Liver (tissue), 8 donors: ENCODE measurements at regions not wholly inside any gene's neighbourhood (a gene's known extent, or its start where the extent isn't known, plus 50 kb on each side); places are given as distances from the start of the nearest gene placed in this dataset.

Source experiments
- DNase-seq: peaks from one replicate; pipeline ENCODE4 v3.0.0-alpha.2; 2017; ENCODE audit warnings: low spot score
- H3K27ac ChIP-seq, 2 donors: one replicate each; pipeline ENCODE4 v1.7.0; 2013; ENCODE audit warnings: inconsistent platforms in 2 of 2, low read length in 2 of 2, control low read depth in 1 of 2, low read depth in 1 of 2, mild to moderate bottlenecking in 1 of 2
- H3K27me3 ChIP-seq, 4 donors: one replicate each; pipeline versions ENCODE4 v1.6.1 to v1.7.0; 2013; ENCODE audit warnings: low read length in 3 of 4, inconsistent platforms in 1 of 4, mild to moderate bottlenecking in 1 of 4, moderate library complexity in 1 of 4; ENCODE audit not compliant: control insufficient read depth in 4 of 4, insufficient read depth in 4 of 4
- H3K36me3 ChIP-seq, 4 donors: one replicate each; pipeline versions ENCODE4 v1.6.1 to v1.7.0; 2013; ENCODE audit warnings: low read length in 3 of 4, mild to moderate bottlenecking in 3 of 4, low read depth in 1 of 4, moderate library complexity in 1 of 4; ENCODE audit not compliant: control insufficient read depth in 4 of 4, insufficient read depth in 3 of 4
- H3K4me1 ChIP-seq, 4 donors: one replicate each; pipeline versions ENCODE4 v1.6.1 to v1.7.0; 2013; ENCODE audit warnings: low read length in 3 of 4, mild to moderate bottlenecking in 3 of 4, moderate library complexity in 1 of 4; ENCODE audit not compliant: control insufficient read depth in 4 of 4, insufficient read depth in 4 of 4
- H3K4me3 ChIP-seq, 3 donors: one replicate each; pipeline versions ENCODE4 v1.6.1 to v1.7.0; 2013; ENCODE audit warnings: low read length in 3 of 3, control low read depth in 1 of 3, low read depth in 1 of 3, mild to moderate bottlenecking in 1 of 3
- H3K9ac ChIP-seq, 2 donors: one replicate each; pipeline ENCODE4 v1.7.0; 2013; ENCODE audit warnings: low read length in 2 of 2, mild to moderate bottlenecking in 2 of 2, moderate library complexity in 2 of 2, control low read depth in 1 of 2, low read depth in 1 of 2
- H3K9me3 ChIP-seq, 4 donors: one replicate each; pipeline versions ENCODE4 v1.6.1 to v1.7.0; 2013; ENCODE audit warnings: low read length in 3 of 4; ENCODE audit not compliant: control insufficient read depth in 4 of 4
- ATF3 ChIP-seq: IDR thresholded peaks from 2 replicates; pipeline ENCODE4 v1.6.1; 2016; ENCODE audit warnings: antibody characterized with exemption
- CTCF ChIP-seq: fragments of 150-350 bp; IDR thresholded peaks from 2 replicates; pipeline ENCODE4 v1.5.1; 2017; ENCODE audit warnings: improper control_type of control experiment, low read depth, low read length; ENCODE audit not compliant: missing input control
- EGR1 ChIP-seq, 2 donors: IDR thresholded peaks; 2 replicates each; pipeline ENCODE4 v1.6.1; 2016 to 2018; ENCODE audit warnings: antibody characterized with exemption in 2 of 2, low read depth in 2 of 2
- FOXA1 ChIP-seq: IDR thresholded peaks from 2 replicates; pipeline ENCODE4 v1.6.1; 2016; ENCODE audit warnings: antibody characterized with exemption
- FOXA2 ChIP-seq: IDR thresholded peaks from 2 replicates; pipeline ENCODE4 v1.6.1; 2016; ENCODE audit warnings: antibody characterized with exemption
- GABPA ChIP-seq, 2 donors: IDR thresholded peaks in 1 of 2; conservative IDR thresholded peaks in 1 of 2; 2 replicates each; pipeline ENCODE4 v1.6.1; 2016; ENCODE audit warnings: antibody characterized with exemption in 2 of 2, mild to moderate bottlenecking in 1 of 2, moderate library complexity in 1 of 2
- HNF4A ChIP-seq, 2 donors: conservative IDR thresholded peaks; 2 replicates each; pipeline ENCODE4 v1.6.1; 2016; ENCODE audit warnings: antibody characterized with exemption in 2 of 2, mild to moderate bottlenecking in 2 of 2
- HNF4G ChIP-seq: IDR thresholded peaks from 2 replicates; pipeline ENCODE4 v1.6.1; 2016; ENCODE audit warnings: antibody characterized with exemption
- JUND ChIP-seq, 2 donors: IDR thresholded peaks; 2 replicates each; pipeline ENCODE4 v1.6.1; 2016; ENCODE audit warnings: antibody characterized with exemption in 2 of 2
- MAX ChIP-seq: IDR thresholded peaks from 2 replicates; pipeline ENCODE4 v1.6.1; 2016; ENCODE audit warnings: antibody characterized with exemption
- NR2F2 ChIP-seq: IDR thresholded peaks from 2 replicates; pipeline ENCODE4 v1.6.1; 2016; ENCODE audit warnings: antibody characterized with exemption
- RAD21 ChIP-seq, 2 donors: IDR thresholded peaks; 2 replicates each; pipeline ENCODE4 v1.6.1; 2016; ENCODE audit warnings: antibody characterized with exemption in 2 of 2, mild to moderate bottlenecking in 2 of 2
- REST ChIP-seq: IDR thresholded peaks from 2 replicates; pipeline ENCODE4 v1.6.1; 2016; ENCODE audit warnings: antibody characterized with exemption, mild to moderate bottlenecking
- RXRA ChIP-seq, 2 donors: IDR thresholded peaks; 2 replicates each; pipeline ENCODE4 v1.6.1; 2017 to 2018; ENCODE audit warnings: antibody characterized with exemption in 2 of 2, mild to moderate bottlenecking in 1 of 2
- SP1 ChIP-seq: IDR thresholded peaks from 2 replicates; pipeline ENCODE4 v1.6.1; 2018; ENCODE audit warnings: antibody characterized with exemption, mild to moderate bottlenecking
- TAF1 ChIP-seq: conservative IDR thresholded peaks from 2 replicates; pipeline ENCODE4 v1.6.1; 2016; ENCODE audit warnings: antibody characterized with exemption, mild to moderate bottlenecking
- YY1 ChIP-seq: IDR thresholded peaks from 2 replicates; pipeline ENCODE4 v1.6.1; 2016; ENCODE audit warnings: antibody characterized with exemption, mild to moderate bottlenecking
- WGBS: extraction: QIAGEN DNeasy Blood & Tissue Kit; methylation state at CpG from one replicate; pipeline ENCODE4 v1.1.7; 2013; 5-methylcytosine and 5-hydroxymethylcytosine counted together
- donor health status: healthy.
- donor health status: healthy.
- donor health status: healthy.
- donor health status: healthy.
- donor health status: healthy.

GRCh38 chr1:218557731-218558130 lies 212.6 kb downstream of the TGFB2 start:
- no peaks in the 10 kb centered on the region for H3K27me3 ChIP-seq
- H3K4me1 ChIP-seq, result no peaks in the 10 kb centered on the region
- no peak overlapping the region for H3K4me3 ChIP-seq
- TF ChIP-seq CTCF, result no peak
- no peak for TF ChIP-seq JUND (IDR thresholded peaks at IDR 0.05)
- TF ChIP-seq HNF4A (conservative IDR thresholded peaks at IDR 0.05), result no peak
- TF ChIP-seq FOXA1, result no peak
- no peaks in the 10 kb centered on the region for H3K36me3 ChIP-seq
- 44% methylated on average over 6 of the region's 6 CpGs for WGBS
- no peak overlapping the region for H3K27ac ChIP-seq
- H3K9me3 ChIP-seq, result no peaks in the 10 kb centered on the region
- DNase-seq, result no peak
- no peak overlapping the region for H3K9ac ChIP-seq

- no peaks in the 10 kb centered on the region for H3K9me3 ChIP-seq
- no peak overlapping the region for H3K9ac ChIP-seq
- no peaks in the 10 kb centered on the region for H3K4me1 ChIP-seq
- H3K4me3 ChIP-seq, result no peak overlapping the region
- WGBS, result 86% methylated on average over 3 of the region's 3 CpGs
- no peaks in the 10 kb centered on the region for H3K27me3 ChIP-seq
- no peaks in the 10 kb centered on the region for H3K36me3 ChIP-seq
- TF ChIP-seq RXRA (IDR thresholded peaks at IDR 0.05) (no peak), CTCF (no peak)
- no peak for DNase-seq
- no peak overlapping the region for H3K27ac ChIP-seq
These were observed 213.2 kb downstream of the TGFB2 start for GRCh38 chr1:218558271-218558810.

GRCh38 chr1:218565377-218565776 lies 220.2 kb downstream of the TGFB2 start:
- no peaks in the 10 kb centered on the region for H3K9me3 ChIP-seq
- WGBS, result 75% methylated on average over 1 of the region's 1 CpG
- peaks cover 0 to 3% (median 0%) of the 10 kb centered on the region in 4 donors for H3K27me3 ChIP-seq
- no peaks in the 10 kb centered on the region for H3K4me1 ChIP-seq
- H3K4me3 ChIP-seq, result no peak overlapping the region
- no peaks in the 10 kb centered on the region for H3K36me3 ChIP-seq
- no peak overlapping the region for H3K9ac ChIP-seq
- no peak overlapping the region for H3K27ac ChIP-seq
- DNase-seq, result no peak
- TF ChIP-seq GABPA (IDR thresholded peaks at IDR 0.05 in 1 of 2, conservative IDR thresholded peaks at IDR 0.05 in 1 of 2), result no peak
- no peak for TF ChIP-seq HNF4A (conservative IDR thresholded peaks at IDR 0.05)
- no peak for TF ChIP-seq HNF4G
- no peak for TF ChIP-seq ATF3
- TF ChIP-seq TAF1, result no peak
- no peak for TF ChIP-seq JUND (IDR thresholded peaks at IDR 0.05)
- no peak for TF ChIP-seq MAX
- no peak for TF ChIP-seq RAD21 (IDR thresholded peaks at IDR 0.05)
- TF ChIP-seq CTCF, result no peak
- TF ChIP-seq FOXA2, result no peak
- TF ChIP-seq NR2F2, result no peak
- TF ChIP-seq YY1, result no peak
- no peak for TF ChIP-seq REST
- TF ChIP-seq SP1, result no peak
- TF ChIP-seq FOXA1, result no peak
- no peak for TF ChIP-seq EGR1 (IDR thresholded peaks at IDR 0.05; ENCODE audit: low read depth in 2 of 2)
